Calu3 (cell line): ENCODE measurements at regions not wholly inside any gene's neighbourhood (a gene's known extent, or its start where the extent isn't known, plus 50 kb on each side); places are given as distances from the start of the nearest gene placed in this dataset.

Experiments used
- BruUV-seq: library from RNA; stranded (reverse); fragments of 400-500 nt; replicated peaks from 2 replicates; lab custom pipeline; 2021; lab: Mats Ljungman, UMichigan
- CTCF ChIA-PET: fragments of 300-600 bp; sonication (Branson Sonifier 250); formaldehyde crosslinking; loops from one replicate; lab custom pipeline; 2022; ENCODE audit warnings: antibody characterized with exemption; lab: Charles Lee
- DNase-seq: peaks from one replicate; pipeline ENCODE4 v3.0.0; 2022
- H3K27ac Mint-ChIP-seq: one replicate; pipeline ENCODE4 v1.8.0; 2022; ENCODE audit warnings: mixed read lengths; ENCODE audit not compliant: unreplicated experiment
- H3K27me3 Mint-ChIP-seq: one replicate; pipeline ENCODE4 v1.8.0; 2022; ENCODE audit warnings: mixed read lengths; ENCODE audit not compliant: unreplicated experiment
- H3K36me3 Mint-ChIP-seq: one replicate; pipeline ENCODE4 v1.8.0; 2022; ENCODE audit warnings: mild to moderate bottlenecking, moderate library complexity, mixed read lengths; ENCODE audit not compliant: insufficient read depth, unreplicated experiment
- H3K4me1 Mint-ChIP-seq: one replicate; pipeline ENCODE4 v1.8.0; 2022; ENCODE audit warnings: mild to moderate bottlenecking, low read depth, mixed read lengths; ENCODE audit not compliant: unreplicated experiment
- H3K4me3 Mint-ChIP-seq: one replicate; pipeline ENCODE4 v1.8.0; 2022; ENCODE audit warnings: mild to moderate bottlenecking, low read depth, moderate library complexity, mixed read lengths; ENCODE audit not compliant: unreplicated experiment
- H3K9me3 Mint-ChIP-seq: one replicate; pipeline ENCODE4 v1.8.0; 2022; ENCODE audit warnings: low read depth, mixed read lengths; ENCODE audit not compliant: unreplicated experiment
- CTCF ChIP-seq: fragments of 200-600 bp; IDR thresholded peaks from one replicate; pipeline ENCODE4 v1.8.0; 2022; ENCODE audit warnings: antibody characterized with exemption; ENCODE audit not compliant: unreplicated experiment
- intact Hi-C: fragments of 100-400 bp; cut with micrococcal nuclease; formaldehyde crosslinking; loops from one replicate; pipeline ENCODE4 v1.10.0; 2022; ENCODE audit not compliant: unreplicated experiment

GRCh38 chr20:4555188-4555890 lies 130.9 kb upstream of the PRNP start:
- Mint-ChIP-seq H3K27ac (no peak overlapping the region), H3K36me3 (no peaks in the 10 kb centered on the region), H3K4me1 (peaks cover 7% of the 10 kb centered on the region), H3K4me3 (no peak overlapping the region), H3K27me3 (peaks cover 26% of the 10 kb centered on the region), H3K9me3 (no peaks in the 10 kb centered on the region)
- intact Hi-C loops = no loop called here
- no TSS peak for BruUV-seq
- DNase-seq = no peak
- TF ChIP-seq CTCF = no peak
- CTCF ChIA-PET = interaction anchor here (0.6 kb wide), 1 partner anchor 313 kb away, joined by 9 read pairs; no protein-coding TSS in a partner anchor

DNA sequence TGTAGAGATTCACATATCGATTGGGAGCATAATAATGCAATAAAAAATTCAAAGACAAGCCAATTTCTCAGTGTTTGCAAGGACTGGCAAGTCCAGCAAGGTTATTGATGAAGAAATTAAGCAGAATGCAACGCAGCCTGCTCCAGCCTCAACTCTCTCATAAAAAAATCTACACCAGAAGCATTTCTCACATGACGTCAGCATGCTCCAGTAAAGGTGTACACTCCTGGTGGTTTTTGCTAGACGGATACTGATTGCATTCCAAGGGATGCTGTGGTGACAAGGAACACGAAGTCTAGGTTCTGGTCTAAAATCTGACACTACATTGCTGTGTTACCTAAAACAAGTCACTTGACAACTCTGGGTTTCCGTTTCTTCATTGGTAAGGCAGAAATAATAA lies 131.9 kb upstream of the PRNP start:
- Mint-ChIP-seq H3K36me3 (no peaks in the 10 kb centered on the region), H3K4me3 (no peak overlapping the region), H3K27ac (no peak overlapping the region), H3K4me1 (peaks cover 16% of the 10 kb centered on the region), H3K27me3 (peaks cover 16% of the 10 kb centered on the region), H3K9me3 (no peaks in the 10 kb centered on the region)
- BruUV-seq = no TSS peak
- DNase-seq = no peak
- TF ChIP-seq CTCF = no peak
- CTCF ChIA-PET = no interaction called here
- intact Hi-C loops = no loop called here

- Mint-ChIP-seq H3K4me3 (no peak overlapping the region), H3K4me1 (peaks cover 19% of the 10 kb centered on the region), H3K9me3 (no peaks in the 10 kb centered on the region), H3K27ac (no peak overlapping the region), H3K36me3 (no peaks in the 10 kb centered on the region), H3K27me3 (peaks cover 12% of the 10 kb centered on the region)
- intact Hi-C loops = no loop called here
- CTCF ChIA-PET = no interaction called here
- BruUV-seq = no TSS peak
- TF ChIP-seq CTCF = no peak
- no peak for DNase-seq
These were observed 134.1 kb upstream of the PRNP start for GRCh38 chr20:4552075-4552640.

DNA sequence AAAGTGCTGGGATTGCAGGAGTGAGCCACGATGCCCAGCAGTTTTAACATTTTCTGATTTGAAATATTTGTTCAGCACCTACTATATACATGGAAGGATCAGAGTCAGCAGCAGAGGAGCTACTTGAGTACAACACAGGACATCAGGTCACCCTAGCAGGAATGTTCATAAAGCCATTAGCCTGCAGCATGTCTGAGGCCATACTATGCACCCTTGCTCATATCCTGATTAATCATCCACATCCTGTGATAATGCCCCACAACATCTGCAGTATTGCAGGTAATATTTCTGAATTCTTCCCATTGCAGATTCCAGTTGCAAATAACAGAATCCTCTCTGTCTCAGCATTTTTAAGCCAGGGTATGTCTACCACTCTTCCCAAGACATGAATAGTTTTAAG lies 135.5 kb upstream of the PRNP start:
- CTCF ChIA-PET = no interaction called here
- TF ChIP-seq CTCF = no peak
- Mint-ChIP-seq H3K4me3 (no peak overlapping the region), H3K27me3 (peaks cover 12% of the 10 kb centered on the region), H3K9me3 (peaks cover 2% of the 10 kb centered on the region), H3K27ac (no peak overlapping the region), H3K36me3 (no peaks in the 10 kb centered on the region), H3K4me1 (peaks cover 33% of the 10 kb centered on the region)
- no peak for DNase-seq
- intact Hi-C loops = no loop called here
- BruUV-seq = no TSS peak
